ENCODE measurements at regions not wholly inside any gene's neighbourhood (a gene's known extent, or its start where the extent isn't known, plus 50 kb on each side); places are given as distances from the start of the nearest gene placed in this dataset.

DNA sequence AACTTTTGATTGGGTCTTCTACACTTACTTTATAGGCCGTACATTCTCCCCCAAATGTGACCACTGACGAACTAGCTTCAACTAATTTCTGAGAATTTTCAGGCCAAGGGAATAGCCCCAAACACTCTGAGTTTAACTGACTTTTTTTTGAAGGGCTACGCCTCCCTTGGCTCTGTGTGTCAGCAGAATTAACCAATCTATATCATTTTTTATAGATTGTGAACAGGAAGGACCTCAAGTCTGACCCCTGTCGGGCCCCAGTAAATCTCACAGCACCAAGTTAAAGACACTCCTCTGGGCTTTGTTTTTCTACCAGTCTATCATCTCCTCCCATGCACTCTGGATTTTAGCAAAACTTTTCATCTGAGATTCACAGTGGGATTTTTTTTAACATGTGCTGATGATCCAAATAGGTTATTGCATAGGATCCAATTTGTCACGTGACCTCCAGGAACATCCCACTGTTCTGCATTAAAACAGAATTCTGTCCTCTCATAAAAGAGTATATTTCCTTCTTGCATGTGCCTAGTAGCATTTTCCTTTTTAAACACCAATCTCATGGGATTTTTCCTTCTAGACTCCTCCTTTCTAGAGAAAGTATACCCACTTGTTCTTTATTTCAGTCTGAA lies 307.1 kb downstream of the OSR1 start:
- TF ChIP-seq CTCF (optimal IDR thresholded peaks at IDR 0.05 in 1 of 3, IDR thresholded peaks at IDR 0.05 in 1 of 3, conservative IDR thresholded peaks at IDR 0.05 in 1 of 3; ENCODE audit: extremely low read depth in 1 of 3, insufficient read depth in 2 of 3, low read length in 3 of 3) (no peak), EZH2 (IDR thresholded peaks at IDR 0.05; ENCODE audit: low read length) (no peak)

Data from keratinocyte (primary cell).